Spleen (tissue), 7 donors: ENCODE measurements at regions not wholly inside any gene's neighbourhood (a gene's known extent, or its start where the extent isn't known, plus 50 kb on each side); places are given as distances from the start of the nearest gene placed in this dataset.

Experiments used
- POLR2A ChIP-seq, 3 donors: fragments of 450-650 bp; IDR thresholded peaks; one replicate each; pipeline ENCODE4 v1.5.1; 2017; ENCODE audit warnings: antibody characterized with exemption in 3 of 3, mild to moderate bottlenecking in 1 of 3
- TF ChIP-seq, protein P1 (sequence below), 11 experiments: fragments of 200-600 bp in 7 of 11; fragments of 450-650 bp in 4 of 11; sonication (generic) in 4 of 11; IDR thresholded peaks in 8 of 11; conservative IDR thresholded peaks in 3 of 11; 1 replicate in 7 of 11; 2 replicates in 4 of 11; pipeline versions ENCODE4 v1.4.0 to v1.8.0; 2016 to 2021; ENCODE audit warnings: antibody characterized with exemption in 11 of 11, inconsistent platforms in 4 of 11, mild to moderate bottlenecking in 1 of 11
- donor health status: DM: no; HTN: no; CAD: no; lungs with moderate emphysema.
- donor health status: DM: no; HTN: no; CAD: no.
- donor health status: DM: no; HTN: no; CAD: no.

DNA sequence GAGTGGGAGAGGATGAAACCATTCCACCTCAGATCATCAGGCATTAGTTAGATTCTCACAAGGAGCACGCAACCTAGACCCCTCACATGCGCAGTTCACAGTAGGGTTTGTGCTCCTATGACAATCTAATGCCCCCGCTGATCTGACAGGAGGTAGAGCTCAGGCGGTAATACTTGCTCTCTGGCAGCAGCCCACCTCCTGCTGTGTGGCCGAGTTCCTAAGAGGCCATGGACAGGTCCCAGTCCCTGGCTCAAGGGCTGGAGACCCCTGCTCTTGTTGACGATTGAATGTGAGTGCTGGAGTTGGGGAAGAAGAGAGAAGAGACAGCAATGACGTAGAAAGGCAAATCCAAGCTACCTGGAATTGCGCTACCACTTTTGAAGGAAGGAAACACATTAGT lies 267.2 kb downstream of the TFEC start:
- TF ChIP-seq, protein P1, sequence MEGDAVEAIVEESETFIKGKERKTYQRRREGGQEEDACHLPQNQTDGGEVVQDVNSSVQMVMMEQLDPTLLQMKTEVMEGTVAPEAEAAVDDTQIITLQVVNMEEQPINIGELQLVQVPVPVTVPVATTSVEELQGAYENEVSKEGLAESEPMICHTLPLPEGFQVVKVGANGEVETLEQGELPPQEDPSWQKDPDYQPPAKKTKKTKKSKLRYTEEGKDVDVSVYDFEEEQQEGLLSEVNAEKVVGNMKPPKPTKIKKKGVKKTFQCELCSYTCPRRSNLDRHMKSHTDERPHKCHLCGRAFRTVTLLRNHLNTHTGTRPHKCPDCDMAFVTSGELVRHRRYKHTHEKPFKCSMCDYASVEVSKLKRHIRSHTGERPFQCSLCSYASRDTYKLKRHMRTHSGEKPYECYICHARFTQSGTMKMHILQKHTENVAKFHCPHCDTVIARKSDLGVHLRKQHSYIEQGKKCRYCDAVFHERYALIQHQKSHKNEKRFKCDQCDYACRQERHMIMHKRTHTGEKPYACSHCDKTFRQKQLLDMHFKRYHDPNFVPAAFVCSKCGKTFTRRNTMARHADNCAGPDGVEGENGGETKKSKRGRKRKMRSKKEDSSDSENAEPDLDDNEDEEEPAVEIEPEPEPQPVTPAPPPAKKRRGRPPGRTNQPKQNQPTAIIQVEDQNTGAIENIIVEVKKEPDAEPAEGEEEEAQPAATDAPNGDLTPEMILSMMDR (IDR thresholded peaks at IDR 0.05 in 8 of 11, conservative IDR thresholded peaks at IDR 0.05 in 3 of 11) = no peak
- no peak for TF ChIP-seq POLR2A (IDR thresholded peaks at IDR 0.05)
